Head of caudate nucleus (tissue), 42 donors: ENCODE measurements at regions not wholly inside any gene's neighbourhood (a gene's known extent, or its start where the extent isn't known, plus 50 kb on each side); places are given as distances from the start of the nearest gene placed in this dataset.
"Not testable (repeated sequence)": the region's sequence is repeated elsewhere in the genome, so short reads cannot be mapped to it uniquely, and the experiment has no call there.

ENCODE experiments used
- DNase-seq, 42 donors: peaks; one replicate each; pipeline versions ENCODE4 v3.0.0 to v3.0.0-alpha.2; 2020 to 2021; ENCODE audit warnings: mixed read lengths in 7 of 42
- intact Hi-C: fragments of 100-400 bp; cut with DNase I; formaldehyde crosslinking; loops from one replicate; pipeline ENCODE4 v1.15.0; 2022

- intact Hi-C loops = no loop called here
- DNase-seq = no peak
Observed at GRCh38 chr10:18861382-18861781, 187.2 kb upstream of the MALRD1 start.

DNA sequence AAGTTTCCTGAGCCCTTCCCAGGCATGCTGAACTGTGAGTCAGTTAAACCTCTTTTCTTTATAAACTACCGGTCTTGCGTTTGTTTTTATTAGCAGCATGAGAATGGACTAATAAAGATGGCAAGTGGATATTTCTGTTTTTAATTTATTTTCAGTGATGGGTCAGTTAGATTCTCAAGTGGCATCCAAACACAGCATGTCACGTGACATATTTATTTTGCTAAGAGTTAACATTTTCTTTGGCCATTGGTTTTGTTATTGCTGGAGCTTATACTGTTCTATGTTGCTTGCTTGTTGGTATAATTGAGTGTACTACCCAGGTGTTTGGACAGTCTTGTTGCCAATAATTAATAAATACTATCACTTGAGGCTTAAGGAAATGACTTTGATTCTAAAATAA lies 181.7 kb upstream of the MALRD1 start:
- intact Hi-C loops = no loop called here
- no peak for DNase-seq

GRCh38 chr10:18868919-18869318 lies 179.7 kb upstream of the MALRD1 start:
- intact Hi-C loops = no loop called here
- DNase-seq = no peak

- no peak for DNase-seq
- intact Hi-C loops = no loop called here
Observed at GRCh38 chr10:18875477-18875876, 173.1 kb upstream of the MALRD1 start.

GRCh38 chr10:18879284-18879683 lies 169.3 kb upstream of the MALRD1 start:
- intact Hi-C loops = no loop called here
- DNase-seq = no peak

DNA sequence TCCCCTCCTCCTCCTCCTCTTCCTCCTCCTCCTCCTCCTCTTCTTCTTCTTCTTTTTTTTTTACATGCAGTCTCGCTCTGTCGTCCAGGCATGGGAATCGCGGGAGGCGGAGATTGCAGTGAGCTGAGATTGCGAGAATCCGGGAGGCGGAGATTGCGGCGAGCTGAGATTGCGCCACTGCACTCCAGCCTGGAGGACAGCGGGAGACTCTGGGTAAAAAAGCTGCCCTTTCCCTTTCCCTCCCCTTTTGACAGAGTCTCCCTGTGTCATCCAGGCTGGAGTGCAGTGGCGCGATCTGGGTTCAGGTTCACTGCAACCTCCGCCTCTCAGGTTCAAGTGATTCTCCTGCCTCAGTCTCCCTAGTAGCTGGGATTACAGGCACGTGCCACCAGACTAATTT lies 168.1 kb upstream of the MALRD1 start:
- DNase-seq = no peak
- intact Hi-C loops = no loop called here

DNA sequence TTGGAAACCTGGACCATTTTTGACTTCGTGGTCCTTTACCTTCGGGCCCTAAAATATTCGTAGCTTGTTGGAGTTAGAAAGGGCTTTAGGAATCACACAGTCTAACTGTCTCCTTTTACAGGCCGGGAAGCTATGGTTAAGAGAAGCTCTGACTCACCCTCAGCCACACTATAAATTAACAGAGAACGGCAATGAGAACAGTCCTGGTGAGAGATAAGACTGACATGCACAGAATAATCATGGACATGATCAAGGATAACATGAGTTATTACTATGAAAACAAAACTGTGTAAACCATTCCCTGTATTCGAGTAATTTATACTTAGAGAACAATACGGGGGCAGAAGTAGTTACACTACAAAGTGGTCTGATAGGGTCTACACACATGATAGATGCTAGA lies 162.5 kb upstream of the MALRD1 start:
- no peak for DNase-seq
- intact Hi-C loops = no loop called here

GRCh38 chr10:18906636-18907035 lies 142.0 kb upstream of the MALRD1 start:
- intact Hi-C loops = no loop called here
- DNase-seq = no peak

DNA sequence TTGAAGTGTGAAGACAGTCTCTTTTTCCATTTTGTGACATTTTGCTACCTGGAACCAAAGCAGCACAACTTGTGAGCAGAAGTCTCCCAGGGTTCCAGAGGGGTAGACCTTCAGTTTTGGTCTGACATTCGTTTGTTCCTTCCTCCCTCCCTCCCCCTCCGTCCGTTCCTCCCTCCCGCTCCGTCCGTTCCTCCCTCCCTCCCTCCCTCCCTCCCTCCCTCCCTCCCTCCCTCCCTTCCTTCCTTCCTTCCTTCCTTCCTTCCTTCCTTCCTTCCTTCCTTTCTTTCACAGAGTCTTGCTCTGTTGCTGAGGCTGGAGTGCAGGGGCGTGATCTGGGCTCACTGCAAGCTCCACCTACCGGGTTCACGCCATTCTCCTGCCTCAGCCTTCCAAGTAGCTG lies 131.2 kb upstream of the MALRD1 start:
- DNase-seq = not testable (repeated sequence)

DNA sequence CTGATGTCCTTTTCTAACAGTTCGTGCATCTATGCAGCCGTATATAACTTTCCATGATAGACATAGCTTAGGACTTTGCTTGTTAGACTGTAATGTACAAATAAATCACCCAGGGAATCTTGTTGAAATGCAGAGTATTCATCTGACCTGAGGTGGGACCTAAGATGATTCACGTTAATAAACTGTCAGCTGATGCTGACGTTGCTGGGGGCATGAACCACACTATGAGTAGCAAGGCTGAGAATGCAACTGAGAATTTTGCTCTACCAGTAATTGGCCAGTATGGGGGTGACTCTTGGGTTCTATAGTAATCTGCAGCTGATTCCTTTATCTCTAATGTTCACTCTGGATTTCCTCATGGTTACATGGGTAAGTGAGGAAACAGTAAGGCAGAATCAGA lies 130.1 kb upstream of the MALRD1 start:
- intact Hi-C loops = no loop called here
- no peak for DNase-seq

More for the DNA sequence above, 131.2 kb upstream of the MALRD1 start:
- intact Hi-C loops = not testable (repeated sequence)

- intact Hi-C loops = no loop called here
- no peak for DNase-seq
Observed at GRCh38 chr10:18949391-18949790, 99.2 kb upstream of the MALRD1 start.

- intact Hi-C loops, DNase-seq: not testable (repeated sequence)
Observed at GRCh38 chr10:18951072-18951823, 97.4 kb upstream of the MALRD1 start.

DNA sequence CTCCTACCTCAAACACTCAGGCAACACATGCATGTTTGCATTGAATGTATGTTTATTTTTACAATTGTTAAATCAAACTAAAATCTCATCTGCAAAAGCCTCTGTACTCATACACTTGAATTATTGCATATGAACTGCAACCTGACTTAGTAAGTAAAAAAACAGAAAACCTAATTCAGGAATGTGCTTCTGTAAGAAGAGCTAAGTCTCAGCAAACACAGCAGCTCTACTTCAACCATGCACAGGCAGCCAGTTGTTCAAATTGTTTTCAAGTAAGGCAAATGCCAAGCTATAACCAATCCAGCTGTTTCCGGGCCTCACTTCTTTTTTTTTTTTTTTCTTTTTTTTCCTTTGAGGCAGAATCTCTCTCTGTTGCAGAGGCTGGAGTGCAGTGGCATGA lies 93.5 kb upstream of the MALRD1 start:
- intact Hi-C loops = no loop called here
- DNase-seq = no peak

DNA sequence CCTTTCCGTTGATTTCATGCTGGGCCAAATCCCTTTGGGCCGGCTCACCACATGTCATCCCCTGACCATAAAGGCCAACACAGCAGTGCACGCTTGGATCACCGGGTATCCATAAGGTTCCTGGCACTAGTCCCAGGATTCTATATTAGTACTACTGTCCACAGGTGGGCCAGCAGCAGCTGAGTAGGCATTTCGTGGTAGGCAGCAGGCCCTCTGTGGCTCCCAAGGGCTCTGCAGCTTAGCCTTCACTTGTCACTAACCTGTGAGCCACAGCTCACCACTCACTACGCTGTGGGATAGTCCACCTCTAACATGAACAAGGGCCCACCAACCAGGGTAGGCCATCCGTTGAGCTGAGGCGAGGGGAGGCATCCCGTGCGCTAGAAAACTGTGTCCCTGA lies 89.2 kb upstream of the MALRD1 start:
- intact Hi-C loops = no loop called here
- no peak for DNase-seq

- DNase-seq = no peak
- intact Hi-C loops = no loop called here
Observed at GRCh38 chr10:18960466-18961079, 88.0 kb upstream of the MALRD1 start.

GRCh38 chr10:18968159-18968558 lies 80.4 kb upstream of the MALRD1 start:
- intact Hi-C loops = no loop called here
- no peak for DNase-seq

- peak in 2 of 42 donors; percentile 7 to 9 for DNase-seq
- intact Hi-C loops = no loop called here
Observed at GRCh38 chr10:18976696-18977251, 71.8 kb upstream of the MALRD1 start.

- intact Hi-C loops = no loop called here
Observed at GRCh38 chr10:18980089-18980629, 68.4 kb upstream of the MALRD1 start.

GRCh38 chr10:18984531-18984930 lies 64.1 kb upstream of the MALRD1 start:
- no peak for DNase-seq
- intact Hi-C loops = no loop called here

More at GRCh38 chr10:18980089-18980629, 68.4 kb upstream of the MALRD1 start:
- no peak for DNase-seq

- intact Hi-C loops = no loop called here
- DNase-seq = no peak
Observed at GRCh38 chr10:18988338-18988737, 60.3 kb upstream of the MALRD1 start.
